Activated naive CD4-positive, alpha-beta T cell treated with Interleukin-2 at 50 U/mL for 16 hours (primary cell): ENCODE measurements at regions not wholly inside any gene's neighbourhood (a gene's known extent, or its start where the extent isn't known, plus 50 kb on each side); places are given as distances from the start of the nearest gene placed in this dataset.

ENCODE experiments used
- DNase-seq: peaks from one replicate; pipeline ENCODE4 v3.0.0-alpha.2; 2020

- no peak for DNase-seq
Observed at GRCh38 chr15:25051399-25052154, 96.8 kb downstream of the SNRPN start.

GRCh38 chr15:25052191-25052999 is 97.6 kb downstream of the SNRPN start:
- no peak for DNase-seq

GRCh38 chr15:25053000-25053815 is 98.4 kb downstream of the SNRPN start:
- no peak for DNase-seq

- no peak for DNase-seq
Observed at GRCh38 chr15:25054329-25054728, 99.5 kb downstream of the SNRPN start.

GRCh38 chr15:25054943-25055342 is 100.2 kb downstream of the SNRPN start:
- DNase-seq = no peak

- DNase-seq = no peak
Observed at GRCh38 chr15:25055356-25056068, 100.7 kb downstream of the SNRPN start.

GRCh38 chr15:25056484-25057425 is 102.0 kb downstream of the SNRPN start:
- no peak for DNase-seq

- DNase-seq = no peak
Observed at GRCh38 chr15:25057574-25057973, 102.8 kb downstream of the SNRPN start.

GRCh38 chr15:25058080-25058785 is 103.4 kb downstream of the SNRPN start:
- DNase-seq = no peak

- no peak for DNase-seq
Observed at GRCh38 chr15:25059698-25060471, 105.1 kb downstream of the SNRPN start.

GRCh38 chr15:25060472-25060803 is 105.7 kb downstream of the SNRPN start:
- no peak for DNase-seq

GRCh38 chr15:25060996-25061620 is 106.3 kb downstream of the SNRPN start:
- no peak for DNase-seq

GRCh38 chr15:25061808-25062550 is 107.2 kb downstream of the SNRPN start:
- DNase-seq = no peak

- DNase-seq = no peak
Observed at GRCh38 chr15:25062551-25063430, 108.0 kb downstream of the SNRPN start.

GRCh38 chr15:25065286-25065685 is 110.5 kb downstream of the SNRPN start:
- no peak for DNase-seq

- DNase-seq = no peak
Observed at GRCh38 chr15:25065876-25066275, 111.1 kb downstream of the SNRPN start.

GRCh38 chr15:25066708-25067107 is 111.9 kb downstream of the SNRPN start:
- DNase-seq = no peak
